Left colon (tissue), 2 donors: ENCODE measurements at regions not wholly inside any gene's neighbourhood (a gene's known extent, or its start where the extent isn't known, plus 50 kb on each side); places are given as distances from the start of the nearest gene placed in this dataset.
A peak's percentile ranks its signal among the peaks of the same experiment; 100 is the strongest.

Experiments
- ATAC-seq: fragments of 200-7000 bp; cut with Tn5 transposase; one replicate; pipeline ENCODE4 v1.9.1; 2020; ENCODE audit warnings: mild to moderate bottlenecking, moderate library complexity
- DNase-seq, 2 donors: peaks; one replicate each; pipeline ENCODE4 v3.0.0-alpha.2; 2020
- intact Hi-C, 2 donors: fragments of 100-400 bp; cut with DNase I in 1 of 2; cut with micrococcal nuclease in 1 of 2; formaldehyde crosslinking; loops; one replicate each; pipeline versions ENCODE4 v1.11.2 to v1.14.0; 2022; cut with DNase I, micrococcal nuclease
- donor health status: DM: no; HTN: no; CAD: no.
- donor health status: DM: yes; HTN: yes; CAD: no.

DNA sequence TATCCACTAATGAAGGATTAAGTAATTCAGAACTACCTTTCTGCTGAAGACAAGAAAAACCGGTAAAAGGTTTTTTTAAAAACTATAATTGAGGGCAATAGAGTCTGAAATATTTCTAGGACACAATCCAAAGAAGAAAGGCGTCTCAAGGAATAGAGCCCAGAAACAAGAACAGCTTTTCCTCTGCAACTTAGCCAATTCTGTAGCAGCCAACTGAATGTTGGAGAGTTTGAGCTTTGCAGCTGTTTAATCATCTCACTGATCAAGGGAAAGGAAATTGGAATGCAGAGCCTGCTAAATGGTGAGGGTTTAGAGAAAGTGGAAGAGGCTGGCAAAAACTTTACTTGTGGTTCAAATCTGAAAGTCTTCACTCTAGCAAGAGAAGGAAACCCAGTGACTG is 818.9 kb downstream of the KCNT2 start:
- intact Hi-C loops: no loop called here
- no peak for DNase-seq
- no peak for ATAC-seq

DNA sequence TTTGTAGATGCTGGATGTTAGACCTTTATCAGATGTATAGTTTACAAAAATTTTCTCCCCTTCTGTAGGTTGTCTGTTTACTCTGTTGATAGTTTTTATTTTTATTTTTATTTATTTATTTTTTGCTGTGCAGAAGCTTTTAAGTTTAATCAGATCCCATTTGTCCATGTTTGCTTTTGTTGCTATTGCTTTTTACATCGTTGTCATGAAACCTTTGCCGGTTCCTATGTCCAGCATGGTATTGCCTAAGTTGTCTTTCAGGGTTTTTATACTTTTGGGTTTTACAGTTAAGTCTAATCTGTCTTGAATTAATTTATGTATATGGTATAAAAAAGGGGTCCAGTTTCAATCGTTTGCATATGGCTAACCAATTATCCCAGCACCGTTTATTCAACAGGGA is 819.5 kb downstream of the KCNT2 start:
- no peak for ATAC-seq
- no peak for DNase-seq
- intact Hi-C loops: no loop called here

- no peak for ATAC-seq
- intact Hi-C loops: no loop called here
Measured at GRCh38 chr1:195785830-195786229, 822.4 kb downstream of the KCNT2 start.

GRCh38 chr1:195773931-195774330 is 834.3 kb downstream of the KCNT2 start:
- ATAC-seq: no peak
- intact Hi-C loops: no loop called here
- no peak for DNase-seq

More at GRCh38 chr1:195785830-195786229, 822.4 kb downstream of the KCNT2 start:
- DNase-seq: no peak

DNA sequence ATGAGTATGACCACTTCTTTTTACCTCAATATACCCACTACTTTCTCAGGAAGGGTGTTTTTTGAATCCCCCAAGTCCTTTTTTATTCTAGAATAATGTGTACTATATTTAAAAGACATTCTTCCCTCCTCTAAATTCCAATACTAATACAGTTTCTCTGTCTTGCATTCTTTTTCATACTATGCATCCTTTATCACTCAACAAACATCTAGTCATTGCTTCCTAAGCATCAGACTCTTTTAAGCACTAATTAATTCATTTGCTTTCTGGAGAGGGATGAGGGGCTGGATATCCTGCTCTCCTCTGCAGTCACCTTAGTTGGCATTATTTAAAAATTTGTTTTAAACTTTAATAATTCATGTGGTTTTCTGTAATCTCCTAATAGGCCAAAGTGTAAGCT is 838.8 kb downstream of the KCNT2 start:
- ATAC-seq: no peak
- no peak for DNase-seq
- intact Hi-C loops: no loop called here

- DNase-seq (no peak), ATAC-seq (no peak)
- intact Hi-C loops: no loop called here
Measured at GRCh38 chr1:195768936-195769335, 839.3 kb downstream of the KCNT2 start.

DNA sequence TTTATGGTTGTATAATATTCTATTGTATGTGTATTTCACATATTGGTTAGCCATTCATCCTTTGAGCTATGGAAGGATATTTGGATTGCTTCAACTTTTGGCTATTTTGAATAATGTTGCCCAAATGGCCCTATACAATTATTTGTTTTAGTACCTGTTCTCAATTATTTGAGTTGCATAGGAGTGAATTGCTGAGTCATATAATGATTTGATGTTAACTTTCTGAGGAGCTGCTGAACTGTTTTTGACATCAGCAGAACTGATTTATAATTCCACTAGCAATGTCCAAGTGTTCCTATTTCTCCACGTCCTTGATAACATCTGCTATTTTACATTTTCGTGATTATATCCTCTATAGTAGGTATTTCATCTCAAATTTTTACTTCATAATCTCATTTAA is 839.9 kb downstream of the KCNT2 start:
- ATAC-seq (no peak), DNase-seq (no peak)
- intact Hi-C loops: no loop called here

- ATAC-seq (no peak), DNase-seq (no peak)
- intact Hi-C loops: no loop called here
Measured at GRCh38 chr1:195766709-195767108, 841.5 kb downstream of the KCNT2 start.

- DNase-seq: no peak
- no peak for ATAC-seq
- intact Hi-C loops: no loop called here
Measured at GRCh38 chr1:195765099-195765498, 843.1 kb downstream of the KCNT2 start.

DNA sequence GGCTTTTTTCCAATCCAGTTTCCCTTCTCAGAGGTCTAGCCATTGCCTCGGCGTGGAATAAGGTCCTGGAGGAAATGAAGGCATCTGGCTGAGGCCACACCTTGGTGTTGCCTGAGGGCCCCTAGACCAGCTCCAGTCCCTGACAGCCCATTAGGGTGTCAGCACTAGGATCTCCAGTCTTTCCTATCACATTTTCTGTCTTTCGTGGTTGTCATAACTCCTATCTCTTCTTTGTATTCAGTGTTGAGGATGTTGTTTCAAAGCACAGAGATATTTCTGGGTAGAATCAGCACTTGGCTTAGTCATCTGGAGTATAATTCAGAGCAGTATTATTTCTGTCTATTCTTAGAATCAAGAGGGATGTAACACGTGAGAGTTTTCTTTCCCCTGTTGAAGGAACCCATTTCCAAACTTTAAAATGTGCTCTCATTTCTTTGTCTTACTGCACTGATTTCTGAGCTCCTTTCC is 844.3 kb downstream of the KCNT2 start:
- no peak for ATAC-seq
- intact Hi-C loops: no loop called here
- DNase-seq: no peak

GRCh38 chr1:195763146-195763906 is 844.9 kb downstream of the KCNT2 start:
- no peak for DNase-seq
- intact Hi-C loops: no loop called here
- ATAC-seq: no peak

GRCh38 chr1:195761104-195761503 is 847.1 kb downstream of the KCNT2 start:
- ATAC-seq: no peak
- DNase-seq: no peak
- intact Hi-C loops: no loop called here

DNA sequence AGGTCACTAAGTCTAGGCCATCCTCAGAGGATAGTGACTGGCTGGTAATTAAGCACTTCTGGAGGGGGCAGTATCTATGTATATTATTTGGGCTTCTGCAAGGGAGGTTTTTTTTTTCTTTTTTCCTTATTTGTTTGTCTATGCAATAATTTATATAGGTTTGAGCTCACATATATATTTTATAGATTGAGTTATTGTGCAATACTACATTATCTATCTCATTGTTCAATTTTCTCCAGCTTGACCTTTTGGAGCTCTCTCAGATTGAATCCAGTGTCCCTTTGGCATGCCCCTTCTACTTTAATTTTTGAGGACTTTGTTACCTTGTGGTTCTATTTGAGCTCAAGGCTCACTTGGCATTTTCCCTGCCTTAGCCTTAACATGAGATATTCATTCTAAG is 852.1 kb downstream of the KCNT2 start:
- intact Hi-C loops: no loop called here
- ATAC-seq: no peak
- no peak for DNase-seq

DNA sequence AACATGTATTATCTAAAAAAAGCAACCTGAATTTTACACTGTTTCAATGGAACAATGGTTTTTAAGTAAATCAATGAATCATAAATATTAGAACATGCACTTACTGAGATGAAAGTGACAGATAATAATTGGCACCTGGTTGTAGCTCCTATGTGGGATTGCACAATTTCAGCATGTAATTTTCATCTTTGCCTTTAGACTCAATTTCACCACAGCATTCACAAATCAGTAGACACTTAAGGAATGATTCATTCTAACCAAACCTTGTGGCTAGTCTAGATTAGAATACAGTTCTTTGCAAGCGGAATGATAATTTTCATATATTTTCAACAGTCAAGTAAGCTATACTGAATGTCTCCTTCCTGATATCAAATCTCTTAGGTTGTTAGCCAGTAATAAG is 853.4 kb downstream of the KCNT2 start:
- DNase-seq (no peak), ATAC-seq (no peak)
- intact Hi-C loops: no loop called here

GRCh38 chr1:195754303-195754702 is 853.9 kb downstream of the KCNT2 start:
- DNase-seq: no peak
- intact Hi-C loops: no loop called here
- ATAC-seq: no peak

DNA sequence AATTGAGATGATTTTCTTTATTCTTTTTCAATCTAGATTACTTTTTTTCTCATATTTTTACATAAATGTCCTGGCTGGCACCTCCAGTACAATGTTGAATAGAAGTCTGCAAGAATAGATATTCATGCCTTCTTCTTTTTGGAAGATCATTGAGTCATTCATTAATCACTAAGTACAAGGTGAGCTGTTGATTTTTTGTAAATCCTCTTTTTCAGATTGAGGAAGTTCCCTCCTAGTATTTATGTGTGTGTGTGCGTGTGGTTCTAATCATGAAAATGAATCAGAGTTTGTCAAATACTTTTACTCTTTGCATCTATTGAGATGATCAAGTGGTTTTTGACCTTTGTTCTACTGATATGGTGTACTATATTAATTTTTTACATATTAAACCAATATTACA is 859.3 kb downstream of the KCNT2 start:
- no peak for ATAC-seq
- intact Hi-C loops: no loop called here
- no peak for DNase-seq

DNA sequence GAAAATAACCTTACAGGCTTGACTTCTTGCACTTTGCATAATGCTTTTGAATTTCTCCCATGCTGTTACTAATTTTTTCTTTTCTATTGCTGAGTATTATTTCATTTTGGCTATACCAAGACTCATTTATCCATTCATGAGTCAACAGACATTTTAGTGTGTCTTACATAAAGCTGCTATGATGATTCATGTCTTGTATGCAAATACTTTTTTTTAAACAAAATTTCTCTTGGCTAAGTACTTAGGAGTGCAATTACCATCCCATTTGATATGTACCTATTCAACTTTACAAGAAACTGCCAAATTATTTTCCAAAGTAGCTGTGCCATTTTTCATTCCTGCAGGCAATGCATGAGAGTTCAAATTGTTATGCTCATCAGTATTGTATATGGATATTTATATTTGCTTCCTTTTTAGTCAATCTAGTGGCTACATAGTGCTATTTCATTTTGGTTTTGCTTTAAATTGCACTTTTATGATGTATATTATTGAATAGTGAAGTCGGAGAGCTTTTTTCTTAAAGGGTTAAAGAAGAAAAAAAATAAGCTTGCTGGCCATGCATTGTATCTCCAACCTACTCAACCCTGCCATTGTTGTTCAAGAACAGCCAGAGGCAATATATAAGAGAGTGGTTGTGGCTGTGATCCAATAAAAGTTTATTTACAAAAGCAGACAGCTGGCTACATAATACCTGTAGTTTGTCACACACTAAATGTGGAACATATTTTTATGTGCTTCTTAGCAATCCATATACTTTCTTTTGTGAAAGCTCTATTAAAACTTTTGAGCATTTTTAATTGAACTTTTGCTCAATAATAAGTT is 862.8 kb downstream of the KCNT2 start:
- ATAC-seq (peak; percentile 50), DNase-seq (no peak)
- intact Hi-C loops: no loop called here

- ATAC-seq: no peak
- intact Hi-C loops: no loop called here
- no peak for DNase-seq
Measured at GRCh38 chr1:195744256-195744655, 864.0 kb downstream of the KCNT2 start.

- intact Hi-C loops: no loop called here
- no peak for DNase-seq
- no peak for ATAC-seq
Measured at GRCh38 chr1:195740862-195741261, 867.4 kb downstream of the KCNT2 start.

- intact Hi-C loops: no loop called here
- no peak for DNase-seq
- ATAC-seq: no peak
Measured at GRCh38 chr1:195738966-195739650, 869.1 kb downstream of the KCNT2 start.
